Esophagus squamous epithelium (tissue), 5 donors: ENCODE measurements at regions not wholly inside any gene's neighbourhood (a gene's known extent, or its start where the extent isn't known, plus 50 kb on each side); places are given as distances from the start of the nearest gene placed in this dataset.

Experiments used
- DNase-seq: peaks from one replicate; lab custom pipeline; 2025; lab: John Stamatoyannopoulos, UW
- H3K27ac ChIP-seq, 4 donors: fragments of 200-600 bp; sonication (generic); one replicate each; pipeline ENCODE4 v1.5.1; 2016 to 2019; ENCODE audit warnings: mild to moderate bottlenecking in 1 of 4
- H3K27me3 ChIP-seq, 4 donors: fragments of 200-600 bp; sonication (generic); 1 replicate in 3 of 4; 2 replicates in 1 of 4; pipeline versions ENCODE4 v1.5.1 to v1.6.0; 2017 to 2021; ENCODE audit warnings: antibody characterized with exemption in 1 of 4
- H3K36me3 ChIP-seq, 3 donors: fragments of 200-600 bp; sonication (generic); one replicate each; pipeline ENCODE4 v1.5.1; 2016 to 2019
- H3K4me1 ChIP-seq, 3 donors: fragments of 200-600 bp; sonication (generic); one replicate each; pipeline ENCODE4 v1.5.1; 2017 to 2019
- H3K4me3 ChIP-seq, 4 donors: fragments of 200-600 bp; sonication (generic); 1 replicate in 3 of 4; 2 replicates in 1 of 4; pipeline ENCODE4 v1.5.1; 2016 to 2019; ENCODE audit warnings: mild to moderate bottlenecking in 2 of 4, moderate library complexity in 1 of 4
- H3K9me3 ChIP-seq, 3 donors: fragments of 200-600 bp; sonication (generic); one replicate each; pipeline ENCODE4 v1.5.1; 2016 to 2019
- CTCF ChIP-seq, 6 experiments: fragments of 450-650 bp in 4 of 6; fragments of 200-600 bp in 2 of 6; sonication (generic) in 2 of 6; IDR thresholded peaks; one replicate each; pipeline ENCODE4 v1.5.1; 2016 to 2019; ENCODE audit warnings: antibody characterized with exemption in 6 of 6, mild to moderate bottlenecking in 4 of 6, moderate library complexity in 4 of 6
- POLR2A ChIP-seq, 4 donors: fragments of 450-650 bp; IDR thresholded peaks; one replicate each; pipeline ENCODE4 v1.6.1; 2017; ENCODE audit warnings: antibody characterized with exemption in 4 of 4, mild to moderate bottlenecking in 4 of 4, moderate library complexity in 3 of 4
- WGBS, 2 donors: methylation state at CpG; one replicate each; pipeline ENCODE4 v1.1.5; 2018; 5-methylcytosine and 5-hydroxymethylcytosine counted together
- intact Hi-C: fragments of 100-400 bp; cut with DNase I; formaldehyde crosslinking; loops from one replicate; pipeline ENCODE4 v1.15.0; 2022
- donor health status: DM: yes; HTN: yes; CAD: no.

- 51 to 52% methylated on average over 3 of the region's 3 CpGs for WGBS, 2 donors
- TF ChIP-seq POLR2A (IDR thresholded peaks at IDR 0.05): no peak
- TF ChIP-seq CTCF (IDR thresholded peaks at IDR 0.05): no peak
- no peak overlapping the region for H3K4me3 ChIP-seq
- no peak overlapping the region for H3K27ac ChIP-seq
- intact Hi-C loops: no loop called here
- no peaks in the 10 kb centered on the region for H3K27me3 ChIP-seq
- no peaks in the 10 kb centered on the region for H3K36me3 ChIP-seq
- no peaks in the 10 kb centered on the region for H3K4me1 ChIP-seq
- H3K9me3 ChIP-seq: no peaks in the 10 kb centered on the region
- no peak for DNase-seq
Observed at GRCh38 chr18:44181951-44182747, 498.5 kb upstream of the SETBP1 start.

DNA sequence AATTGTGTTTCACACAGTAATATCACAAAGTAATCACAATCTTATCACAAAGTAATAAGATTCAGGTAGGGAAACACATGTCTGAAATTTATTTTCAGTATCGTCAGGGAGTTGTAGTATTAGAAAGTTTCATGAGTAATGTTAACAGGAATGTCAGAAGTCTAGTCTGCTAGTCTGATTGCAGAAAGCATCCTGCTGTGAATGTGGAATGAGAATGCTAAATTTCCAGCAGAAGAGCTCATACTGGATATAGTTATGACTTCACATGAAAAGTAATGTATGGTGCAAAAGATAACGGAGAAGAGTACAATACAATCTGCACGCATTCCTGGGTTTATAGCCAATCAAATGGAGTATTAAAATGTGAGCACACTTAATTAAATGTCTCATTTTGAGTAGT, 494.7 kb upstream of the SETBP1 start:
- no peaks in the 10 kb centered on the region for H3K9me3 ChIP-seq
- TF ChIP-seq POLR2A (IDR thresholded peaks at IDR 0.05) (no peak), CTCF (IDR thresholded peaks at IDR 0.05) (no peak)
- no peaks in the 10 kb centered on the region for H3K27me3 ChIP-seq
- no peak overlapping the region for H3K4me3 ChIP-seq
- H3K36me3 ChIP-seq: no peaks in the 10 kb centered on the region
- intact Hi-C loops: no loop called here
- no peak overlapping the region for H3K27ac ChIP-seq
- 84 to 90% methylated on average over 3 of the region's 3 CpGs for WGBS, 2 donors
- no peaks in the 10 kb centered on the region for H3K4me1 ChIP-seq
- DNase-seq: no peak

DNA sequence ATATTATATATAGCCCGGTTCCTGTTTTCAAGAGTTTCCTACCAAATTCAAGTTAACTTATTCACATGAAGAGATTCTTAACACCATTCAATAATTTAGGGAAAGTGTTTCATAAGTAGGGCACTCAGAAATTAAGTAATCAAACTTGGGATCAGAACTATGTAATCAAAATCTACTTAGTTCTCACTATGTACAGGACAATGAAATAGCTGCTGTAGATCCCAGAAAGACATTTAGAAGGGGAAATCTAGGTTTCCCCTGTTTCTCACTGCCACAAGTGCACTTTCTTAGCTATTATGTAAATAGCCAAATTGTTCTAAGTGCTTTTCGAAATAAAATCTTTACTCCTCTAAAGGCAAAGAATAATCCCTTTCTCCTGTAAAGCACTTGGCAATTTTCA, 493.6 kb upstream of the SETBP1 start:
- intact Hi-C loops: no loop called here
- Histone ChIP-seq H3K27me3 (no peaks in the 10 kb centered on the region), H3K36me3 (no peaks in the 10 kb centered on the region), H3K4me1 (no peaks in the 10 kb centered on the region), H3K4me3 (no peak overlapping the region), H3K27ac (no peak overlapping the region), H3K9me3 (no peaks in the 10 kb centered on the region)
- no peak for TF ChIP-seq CTCF (IDR thresholded peaks at IDR 0.05)
- no peak for TF ChIP-seq POLR2A (IDR thresholded peaks at IDR 0.05)
- DNase-seq: no peak
- WGBS, 2 donors: 75 to 81% methylated on average over 2 of the region's 2 CpGs

DNA sequence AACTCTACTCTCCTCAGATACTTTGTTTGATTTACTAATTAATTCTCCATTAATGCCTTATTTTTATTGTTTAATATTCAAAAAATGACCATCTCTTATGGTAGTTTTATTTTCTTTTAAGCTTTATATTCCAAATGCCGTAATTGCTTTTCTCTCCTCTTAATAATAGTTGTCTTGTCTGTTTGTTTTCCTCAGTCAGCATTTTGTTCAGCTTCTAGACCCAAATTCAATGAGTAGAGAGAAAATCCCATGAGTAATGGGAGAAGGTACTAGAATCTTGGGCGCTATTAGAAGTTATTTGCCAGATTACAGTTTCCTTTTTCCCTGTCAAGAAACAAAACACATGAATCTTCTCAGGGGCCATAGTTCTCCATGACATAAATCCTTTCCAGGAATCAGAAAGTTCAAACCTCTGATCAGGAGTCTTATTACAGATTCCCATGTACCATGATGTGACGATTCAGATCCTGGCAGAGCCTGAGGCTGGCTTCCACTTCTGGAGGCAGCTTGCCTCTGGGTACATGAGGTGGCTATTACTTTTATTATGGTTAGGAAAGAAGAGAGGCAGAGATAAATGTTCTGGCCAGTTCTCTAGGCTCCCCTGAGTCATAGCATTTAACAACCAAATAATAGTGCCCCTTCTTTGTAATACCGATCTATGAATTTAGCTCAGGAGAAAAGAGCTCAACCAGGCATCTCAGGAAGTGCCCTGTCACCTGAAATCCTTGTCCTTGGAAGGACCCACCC, 485.1 kb upstream of the SETBP1 start:
- no peak for DNase-seq
- Histone ChIP-seq H3K9me3 (no peaks in the 10 kb centered on the region), H3K36me3 (no peaks in the 10 kb centered on the region), H3K4me1 (no peaks in the 10 kb centered on the region), H3K27me3 (no peaks in the 10 kb centered on the region), H3K4me3 (no peak overlapping the region), H3K27ac (no peak overlapping the region)
- intact Hi-C loops: no loop called here
- TF ChIP-seq POLR2A (IDR thresholded peaks at IDR 0.05): no peak
- no peak for TF ChIP-seq CTCF (IDR thresholded peaks at IDR 0.05)
- 73 to 74% methylated on average over 4 of the region's 4 CpGs for WGBS, 2 donors
